ENCODE measurements at regions not wholly inside any gene's neighbourhood (a gene's known extent, or its start where the extent isn't known, plus 50 kb on each side); places are given as distances from the start of the nearest gene placed in this dataset.

DNA sequence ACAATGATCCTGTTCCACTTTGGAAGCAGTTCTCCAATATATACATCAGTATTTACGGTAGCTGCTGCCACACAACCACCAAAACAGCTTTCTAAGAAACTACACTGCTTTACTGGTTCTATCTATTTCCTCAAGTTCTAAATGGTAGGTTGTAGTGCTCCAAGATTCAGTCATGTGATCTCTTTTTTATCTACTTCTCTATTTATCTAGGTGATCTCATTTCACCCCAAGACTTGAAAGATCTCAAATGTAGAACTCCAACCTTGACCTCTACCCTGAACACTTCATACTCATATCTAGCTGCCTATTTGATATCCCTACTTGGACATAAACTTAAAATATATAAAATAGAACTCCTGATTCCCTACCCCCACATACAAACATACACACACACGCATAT is 133.9 kb upstream of the RAP1B start:
- TF ChIP-seq, protein P1, sequence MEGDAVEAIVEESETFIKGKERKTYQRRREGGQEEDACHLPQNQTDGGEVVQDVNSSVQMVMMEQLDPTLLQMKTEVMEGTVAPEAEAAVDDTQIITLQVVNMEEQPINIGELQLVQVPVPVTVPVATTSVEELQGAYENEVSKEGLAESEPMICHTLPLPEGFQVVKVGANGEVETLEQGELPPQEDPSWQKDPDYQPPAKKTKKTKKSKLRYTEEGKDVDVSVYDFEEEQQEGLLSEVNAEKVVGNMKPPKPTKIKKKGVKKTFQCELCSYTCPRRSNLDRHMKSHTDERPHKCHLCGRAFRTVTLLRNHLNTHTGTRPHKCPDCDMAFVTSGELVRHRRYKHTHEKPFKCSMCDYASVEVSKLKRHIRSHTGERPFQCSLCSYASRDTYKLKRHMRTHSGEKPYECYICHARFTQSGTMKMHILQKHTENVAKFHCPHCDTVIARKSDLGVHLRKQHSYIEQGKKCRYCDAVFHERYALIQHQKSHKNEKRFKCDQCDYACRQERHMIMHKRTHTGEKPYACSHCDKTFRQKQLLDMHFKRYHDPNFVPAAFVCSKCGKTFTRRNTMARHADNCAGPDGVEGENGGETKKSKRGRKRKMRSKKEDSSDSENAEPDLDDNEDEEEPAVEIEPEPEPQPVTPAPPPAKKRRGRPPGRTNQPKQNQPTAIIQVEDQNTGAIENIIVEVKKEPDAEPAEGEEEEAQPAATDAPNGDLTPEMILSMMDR (IDR thresholded peaks at IDR 0.05), result no peak
- no peak for TF ChIP-seq POLR2A (IDR thresholded peaks at IDR 0.05)

Data from body of pancreas (tissue), 4 donors.